ENCODE measurements at regions not wholly inside any gene's neighbourhood (a gene's known extent, or its start where the extent isn't known, plus 50 kb on each side); places are given as distances from the start of the nearest gene placed in this dataset.

DNA sequence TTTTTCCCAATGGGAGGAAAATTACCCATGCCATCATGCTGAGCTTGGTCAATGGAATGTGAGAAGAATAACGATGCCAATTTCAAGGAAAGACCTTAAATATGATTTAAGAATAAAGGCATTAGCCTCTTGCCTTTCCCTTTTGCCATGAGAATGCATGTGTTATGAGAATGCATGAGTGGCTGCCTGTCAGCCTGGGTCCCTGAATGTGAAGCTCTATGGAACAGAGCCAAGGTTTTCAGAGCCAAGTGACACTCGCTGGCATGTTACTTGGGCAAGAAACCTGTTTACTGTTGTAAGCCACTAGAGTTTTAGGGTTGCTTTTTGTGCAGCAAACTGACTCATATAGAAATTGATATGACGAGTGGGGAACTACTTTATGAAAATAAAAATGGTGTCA, 75.7 kb downstream of the JRKL start:
- no peaks in the 10 kb centered on the region for H3K36me3 ChIP-seq (ENCODE audit: control insufficient read depth in 2 of 2, insufficient read depth in 2 of 2, low read length in 1 of 2)
- no peaks in the 10 kb centered on the region for H3K9me3 ChIP-seq (replicated peaks; ENCODE audit: control insufficient read depth, insufficient read depth, low read length)
- no TSS peak for BruUV-seq (replicated peaks)
- in situ Hi-C loops (cut with MboI) (no loop called here), intact Hi-C loops (cut with micrococcal nuclease; ENCODE audit: unreplicated experiment) (no loop called here)
- H3K27ac ChIP-seq (ENCODE audit: control insufficient read depth, insufficient read depth), result no peak overlapping the region
- H3K79me2 ChIP-seq (ENCODE audit: control insufficient read depth, insufficient read depth, low read length), result no peaks in the 10 kb centered on the region
- TF ChIP-seq SMAD1 (IDR thresholded peaks at IDR 0.05; ENCODE audit: low read depth, partially characterized antibody) (no peak), SIN3A (IDR thresholded peaks at IDR 0.05; ENCODE audit: low read depth, low read length) (no peak), IKZF2 (IDR thresholded peaks at IDR 0.05) (no peak), ZBED1 (IDR thresholded peaks at IDR 0.05; ENCODE audit: borderline replicate concordance) (no peak), IRF4 (IDR thresholded peaks at IDR 0.05; ENCODE audit: low read depth, low read length) (no peak), NBN (IDR thresholded peaks at IDR 0.05) (no peak), STAT3 (IDR thresholded peaks at IDR 0.05; ENCODE audit: low read depth, low read length) (no peak), TCF12 (IDR thresholded peaks at IDR 0.05; ENCODE audit: low read depth, low read length) (no peak), MYC (IDR thresholded peaks at IDR 0.05; ENCODE audit: insufficient read depth, insufficient read length, insufficient replicate concordance, low read length, severe bottlenecking) (no peak), PML (IDR thresholded peaks at IDR 0.05; ENCODE audit: low read length) (no peak)
- TF ChIP-seq, protein P1, sequence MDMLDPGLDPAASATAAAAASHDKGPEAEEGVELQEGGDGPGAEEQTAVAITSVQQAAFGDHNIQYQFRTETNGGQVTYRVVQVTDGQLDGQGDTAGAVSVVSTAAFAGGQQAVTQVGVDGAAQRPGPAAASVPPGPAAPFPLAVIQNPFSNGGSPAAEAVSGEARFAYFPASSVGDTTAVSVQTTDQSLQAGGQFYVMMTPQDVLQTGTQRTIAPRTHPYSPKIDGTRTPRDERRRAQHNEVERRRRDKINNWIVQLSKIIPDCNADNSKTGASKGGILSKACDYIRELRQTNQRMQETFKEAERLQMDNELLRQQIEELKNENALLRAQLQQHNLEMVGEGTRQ (IDR thresholded peaks at IDR 0.05; ENCODE audit: borderline replicate concordance, low read depth, low read length), result no peak
- TF ChIP-seq, protein P2, sequence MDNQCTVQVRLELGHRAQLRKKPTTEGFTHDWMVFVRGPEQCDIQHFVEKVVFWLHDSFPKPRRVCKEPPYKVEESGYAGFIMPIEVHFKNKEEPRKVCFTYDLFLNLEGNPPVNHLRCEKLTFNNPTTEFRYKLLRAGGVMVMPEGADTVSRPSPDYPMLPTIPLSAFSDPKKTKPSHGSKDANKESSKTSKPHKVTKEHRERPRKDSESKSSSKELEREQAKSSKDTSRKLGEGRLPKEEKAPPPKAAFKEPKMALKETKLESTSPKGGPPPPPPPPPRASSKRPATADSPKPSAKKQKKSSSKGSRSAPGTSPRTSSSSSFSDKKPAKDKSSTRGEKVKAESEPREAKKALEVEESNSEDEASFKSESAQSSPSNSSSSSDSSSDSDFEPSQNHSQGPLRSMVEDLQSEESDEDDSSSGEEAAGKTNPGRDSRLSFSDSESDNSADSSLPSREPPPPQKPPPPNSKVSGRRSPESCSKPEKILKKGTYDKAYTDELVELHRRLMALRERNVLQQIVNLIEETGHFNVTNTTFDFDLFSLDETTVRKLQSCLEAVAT (IDR thresholded peaks at IDR 0.05), result no peak
- no peak overlapping the region for H3K4me2 ChIP-seq (ENCODE audit: control insufficient read depth, insufficient read depth)
- ChIA-PET SMC1A (ENCODE audit: uncharacterized antibody, unreplicated experiment) (interaction anchor here (0.6 to 2.6 kb wide), 6 partner anchors 15 to 950 kb away, joined by 3 to 13 read pairs (median 3); no protein-coding TSS in a partner anchor), POLR2A (no interaction called here), CTCF (interaction anchor here (0.6 to 5.0 kb wide), 9 partner anchors 11 to 1475 kb away, joined by 3 to 75 read pairs (median 4); no protein-coding TSS in a partner anchor), RAD21 (ENCODE audit: unreplicated experiment) (interaction anchor here (0.8 to 1.7 kb wide), 2 partner anchors 675 to 678 kb away, joined by 3 to 7 read pairs; no protein-coding TSS in a partner anchor)
- peaks cover 0 to 3% of the 10 kb centered on the region in 2 experiments; a peak in 1 of 4 replicates for H3K27me3 ChIP-seq (replicated peaks in 1 of 2; ENCODE audit: control insufficient read depth in 2 of 2, insufficient read depth in 2 of 2, low read length in 1 of 2)
- DNase-seq (ENCODE audit: low read depth, low spot score) (no peak), FAIRE-seq (no peak), ATAC-seq (no peak)
- no peak overlapping the region for H3K4me3 ChIP-seq
- no peaks in the 10 kb centered on the region for H4K20me1 ChIP-seq (ENCODE audit: control insufficient read depth, insufficient read depth)
- no peaks in the 10 kb centered on the region for H3K4me1 ChIP-seq (ENCODE audit: control insufficient read depth, insufficient read depth, low read length)
- WGBS (ENCODE audit: insufficient coverage, insufficient replicate concordance, low lambda C conversion rate, missing lambda C conversion rate), result 3% methylated on average over 3 of the region's 3 CpGs
- no peak overlapping the region for H2AFZ ChIP-seq (ENCODE audit: control insufficient read depth, low read depth, low read length)
- H3K9ac ChIP-seq (ENCODE audit: control insufficient read depth, insufficient read depth, low read length), result no peak overlapping the region

Data from GM12878 (cell line).